D721Med (cell line): ENCODE measurements at regions not wholly inside any gene's neighbourhood (a gene's known extent, or its start where the extent isn't known, plus 50 kb on each side); places are given as distances from the start of the nearest gene placed in this dataset.

Source experiments
- DNase-seq: peaks from one replicate; pipeline ENCODE4 v3.0.0; 2011; ENCODE audit warnings: low spot score; ENCODE audit not compliant: insufficient read length
- FAIRE-seq: peaks from 2 replicates; lab custom pipeline; 2011; peaks lifted over from hg19 to GRCh38; lab: Jason Lieb, UNC
- TF ChIP-seq, protein P1 (sequence below): IDR thresholded peaks from 2 replicates; pipeline ENCODE4 v1.5.1; 2012; ENCODE audit warnings: mild to moderate bottlenecking, control low read depth; ENCODE audit not compliant: insufficient read depth; ENCODE audit errors: missing control alignments

DNA sequence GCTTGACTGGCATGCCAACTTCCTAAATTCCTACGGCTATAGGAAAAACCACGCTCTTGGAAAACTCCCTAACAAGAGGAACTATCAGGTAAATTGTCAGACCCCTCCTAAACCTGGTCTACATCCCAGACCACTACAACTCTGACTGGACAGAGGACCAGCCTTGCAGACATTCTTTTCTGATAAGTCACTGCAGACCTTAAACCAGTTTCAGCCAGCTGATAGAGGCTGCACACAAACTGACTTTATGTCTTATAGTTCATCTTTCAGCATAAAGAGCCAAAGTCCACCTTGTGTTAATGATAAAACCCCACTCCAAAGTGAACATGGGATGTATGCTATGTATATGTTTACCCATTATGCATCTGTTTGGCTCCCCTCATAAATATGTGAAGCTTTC is 166.6 kb downstream of the KTN1 start:
- no peak for DNase-seq
- TF ChIP-seq, protein P1, sequence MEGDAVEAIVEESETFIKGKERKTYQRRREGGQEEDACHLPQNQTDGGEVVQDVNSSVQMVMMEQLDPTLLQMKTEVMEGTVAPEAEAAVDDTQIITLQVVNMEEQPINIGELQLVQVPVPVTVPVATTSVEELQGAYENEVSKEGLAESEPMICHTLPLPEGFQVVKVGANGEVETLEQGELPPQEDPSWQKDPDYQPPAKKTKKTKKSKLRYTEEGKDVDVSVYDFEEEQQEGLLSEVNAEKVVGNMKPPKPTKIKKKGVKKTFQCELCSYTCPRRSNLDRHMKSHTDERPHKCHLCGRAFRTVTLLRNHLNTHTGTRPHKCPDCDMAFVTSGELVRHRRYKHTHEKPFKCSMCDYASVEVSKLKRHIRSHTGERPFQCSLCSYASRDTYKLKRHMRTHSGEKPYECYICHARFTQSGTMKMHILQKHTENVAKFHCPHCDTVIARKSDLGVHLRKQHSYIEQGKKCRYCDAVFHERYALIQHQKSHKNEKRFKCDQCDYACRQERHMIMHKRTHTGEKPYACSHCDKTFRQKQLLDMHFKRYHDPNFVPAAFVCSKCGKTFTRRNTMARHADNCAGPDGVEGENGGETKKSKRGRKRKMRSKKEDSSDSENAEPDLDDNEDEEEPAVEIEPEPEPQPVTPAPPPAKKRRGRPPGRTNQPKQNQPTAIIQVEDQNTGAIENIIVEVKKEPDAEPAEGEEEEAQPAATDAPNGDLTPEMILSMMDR = no peak
- no peak for FAIRE-seq

DNA sequence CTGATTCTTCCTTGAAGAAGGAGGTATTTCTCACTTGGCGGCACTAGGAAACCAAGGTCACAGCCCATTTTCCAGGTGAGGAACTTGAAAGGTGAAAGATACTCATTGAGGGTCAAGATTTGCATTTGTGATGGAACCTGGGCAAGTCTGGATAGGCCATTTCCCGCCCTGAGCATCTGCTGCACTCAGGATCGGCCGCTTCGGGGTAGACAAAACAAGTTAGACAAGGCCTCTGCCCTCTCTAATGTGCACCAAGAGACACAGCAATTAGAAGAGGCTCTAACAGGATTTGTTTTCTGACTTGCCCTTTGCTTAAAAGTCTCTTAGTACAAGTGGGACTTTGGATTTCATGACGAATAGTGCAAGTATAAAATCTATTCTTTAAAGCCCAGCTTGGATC is 167.2 kb downstream of the KTN1 start:
- DNase-seq = no peak
- TF ChIP-seq, protein P1 = no peak
- FAIRE-seq = no peak

DNA sequence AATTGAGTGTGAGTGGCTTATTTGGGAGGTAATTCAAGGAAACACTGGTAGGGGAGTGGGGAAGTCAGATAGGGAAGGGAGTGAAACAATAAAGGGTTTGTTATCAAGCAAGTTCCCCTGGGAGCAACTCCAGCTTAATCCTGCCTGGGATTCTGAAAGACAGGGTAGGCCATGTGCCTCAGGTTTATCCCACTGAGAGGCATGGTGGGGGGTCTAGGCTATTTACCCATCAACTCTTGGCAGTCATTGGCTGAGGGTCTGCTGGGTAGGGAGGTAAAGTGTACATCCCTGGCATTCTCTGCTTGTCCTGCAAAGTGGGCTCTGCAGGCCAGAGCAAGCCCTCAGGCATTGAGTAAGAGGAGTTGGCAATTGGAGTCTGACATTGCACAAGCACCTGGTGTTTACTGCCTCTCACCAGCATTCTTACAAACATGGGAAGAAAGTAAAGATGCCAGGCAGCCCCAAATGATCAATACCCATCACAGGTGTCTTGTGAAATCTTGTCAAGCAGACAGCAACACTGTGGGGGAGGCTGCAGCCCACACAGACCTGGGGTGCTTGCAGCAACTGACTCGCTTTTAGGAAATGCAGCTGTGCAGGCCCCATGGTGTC is 169.3 kb downstream of the KTN1 start:
- TF ChIP-seq, protein P1 = no peak
- no peak for FAIRE-seq
- DNase-seq = no peak

DNA sequence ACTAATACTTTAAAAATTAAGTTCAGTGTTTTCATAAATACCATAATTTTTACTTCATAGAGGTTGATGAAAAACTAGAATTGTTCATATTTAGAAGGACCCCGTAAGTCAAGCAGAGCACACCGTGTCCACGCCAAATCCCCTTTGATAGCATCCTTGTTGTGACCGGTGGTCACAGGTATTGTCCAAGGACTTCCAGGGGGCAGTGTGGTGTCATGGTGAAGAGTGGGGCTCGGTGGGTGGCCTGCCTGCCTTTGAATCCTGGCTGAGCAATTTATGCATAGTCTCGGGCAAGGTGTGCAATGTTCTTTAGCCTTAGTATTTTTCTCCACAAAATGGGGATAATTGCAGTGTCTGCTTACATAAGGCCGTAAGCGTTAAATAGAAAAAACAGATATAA is 169.9 kb downstream of the KTN1 start:
- DNase-seq (no peak), FAIRE-seq (no peak)
- TF ChIP-seq, protein P1 = no peak

DNA sequence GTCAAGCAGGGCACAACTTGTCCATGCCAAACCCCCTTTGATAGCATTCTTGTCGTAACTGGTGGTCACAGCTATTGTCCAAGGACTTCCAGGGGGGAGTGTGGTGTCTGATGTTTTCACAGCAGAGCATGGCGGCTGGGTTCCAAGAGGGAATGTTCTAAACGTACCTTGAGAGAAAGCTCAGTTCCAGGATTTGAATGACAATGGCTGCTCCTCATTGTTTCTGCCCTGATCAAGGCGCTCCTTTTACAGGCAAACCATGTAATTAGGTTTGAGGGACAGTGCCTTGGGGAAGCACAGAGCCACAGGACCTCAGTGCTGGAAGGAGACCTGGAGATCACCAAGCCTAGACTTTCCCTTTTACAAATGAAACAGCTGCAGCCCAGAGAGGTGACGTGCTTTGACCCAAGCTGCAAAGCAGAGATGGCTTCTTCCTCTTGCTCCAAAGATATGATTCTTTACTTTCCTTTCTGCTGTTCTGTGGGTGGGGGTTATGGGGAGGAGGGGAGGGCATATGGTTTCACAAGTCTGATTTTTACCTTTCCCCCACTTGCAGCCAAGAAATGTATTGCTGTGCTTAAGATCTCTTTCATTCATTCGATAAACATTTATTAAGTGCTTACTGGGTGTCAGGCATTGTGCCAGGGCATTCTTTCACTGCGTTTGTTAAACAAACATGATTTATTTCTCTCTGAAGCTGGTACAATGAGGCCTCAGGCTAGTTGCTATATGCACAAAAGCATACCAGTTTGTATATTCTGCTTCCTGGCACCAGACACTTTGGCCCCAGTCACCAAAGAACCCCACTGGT is 172.8 kb downstream of the KTN1 start:
- TF ChIP-seq, protein P1 = no peak
- FAIRE-seq = no peak
- DNase-seq = no peak

DNA sequence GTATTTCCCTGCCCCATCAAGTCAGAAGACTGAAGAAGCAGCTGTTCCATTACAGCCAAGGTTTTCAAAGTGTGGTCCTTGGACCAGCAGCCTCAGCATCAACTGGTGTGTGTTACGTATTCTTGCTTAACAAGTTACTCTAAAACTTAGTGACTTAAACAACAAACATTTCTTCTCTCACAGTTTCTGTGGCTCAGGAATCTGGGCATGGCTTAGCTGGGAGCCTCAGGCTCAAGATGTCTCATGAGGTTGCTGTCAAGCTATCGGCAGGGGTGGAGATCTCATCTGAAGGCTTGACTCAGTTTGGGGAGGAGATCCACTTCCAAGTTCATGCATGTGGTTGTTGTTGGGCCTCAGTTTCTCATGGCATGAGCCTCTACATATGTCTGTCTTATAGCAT is 174.5 kb downstream of the KTN1 start:
- FAIRE-seq = no peak
- TF ChIP-seq, protein P1 = no peak
- DNase-seq = no peak

DNA sequence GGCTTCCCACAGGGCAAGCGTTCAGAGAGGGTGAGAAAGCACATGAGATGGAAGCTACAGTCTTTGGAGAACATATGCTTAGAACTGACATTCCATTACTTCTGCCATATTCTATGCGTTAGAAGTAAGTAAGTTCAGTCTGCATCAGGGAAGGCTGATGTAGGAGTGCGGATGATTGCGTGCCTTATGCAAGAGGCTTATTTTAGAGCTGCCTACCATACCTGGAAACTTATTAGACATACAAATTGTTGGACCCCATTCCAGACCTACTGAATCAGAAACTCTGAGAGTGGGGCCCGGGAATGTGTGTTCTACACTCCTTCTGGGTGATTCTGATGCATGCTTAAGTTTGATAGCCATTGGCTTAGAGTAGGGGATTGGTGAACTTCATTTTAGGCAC is 174.9 kb downstream of the KTN1 start:
- no peak for DNase-seq
- FAIRE-seq = no peak

More for the DNA sequence above, 174.9 kb downstream of the KTN1 start:
- TF ChIP-seq, protein P1 = no peak
